ENCODE measurements at regions not wholly inside any gene's neighbourhood (a gene's known extent, or its start where the extent isn't known, plus 50 kb on each side); places are given as distances from the start of the nearest gene placed in this dataset.
"Not testable (repeated sequence)": the region's sequence is repeated elsewhere in the genome, so short reads cannot be mapped to it uniquely, and the experiment has no call there.

GRCh38 chr12:28036940-28037339 lies 64.4 kb upstream of the PTHLH start:
- no peak overlapping the region for H3K9ac ChIP-seq (ENCODE audit: insufficient read depth, low read length, poor library complexity, severe bottlenecking)
- intact Hi-C loops (cut with micrococcal nuclease): no loop called here
- no peaks in the 10 kb centered on the region for H3K9me3 ChIP-seq (replicated peaks in 1 of 2; ENCODE audit: control insufficient read depth in 1 of 2, insufficient read depth in 1 of 2, low read length in 2 of 2)
- Mint-ChIP-seq H3K4me3 (no peak overlapping the region), H3K4me1 (no peaks in the 10 kb centered on the region), H3K36me3 (no peaks in the 10 kb centered on the region), H3K9me3 (peaks cover 0 to 9% (median 0%) of the 10 kb centered on the region in 7 donors), H3K27me3 (ENCODE audit: low read depth in 3 of 3) (no peaks in the 10 kb centered on the region), H3K27ac (no peak overlapping the region)
- no peak for DNase-seq
- H3K79me2 ChIP-seq (ENCODE audit: insufficient read depth, low read length): no peaks in the 10 kb centered on the region
- no peaks in the 10 kb centered on the region for H3K4me1 ChIP-seq (ENCODE audit: control insufficient read depth in 1 of 2, insufficient read depth in 2 of 2, low read length in 2 of 2)
- no peaks in the 10 kb centered on the region for H3K36me3 ChIP-seq (replicated peaks in 1 of 2; ENCODE audit: control insufficient read depth in 1 of 2, insufficient read depth in 2 of 2, low read length in 2 of 2)
- no peaks in the 10 kb centered on the region for H4K20me1 ChIP-seq (ENCODE audit: insufficient read depth, low read length)
- no peak for TF ChIP-seq CTCF (IDR thresholded peaks at IDR 0.05)
- H3K4me2 ChIP-seq (replicated peaks; ENCODE audit: extremely low read depth, low read length, poor library complexity, severe bottlenecking): no peak overlapping the region
- H3K4me3 ChIP-seq (replicated peaks in 1 of 3; ENCODE audit: low read depth in 2 of 3, low read length in 3 of 3): no peak overlapping the region
- H3K27me3 ChIP-seq (ENCODE audit: control insufficient read depth in 2 of 2, insufficient read depth in 2 of 2, low read length in 2 of 2): no peaks in the 10 kb centered on the region
- no peak overlapping the region for H3K27ac ChIP-seq (ENCODE audit: low read depth in 1 of 2, low read length in 2 of 2)
- no peak overlapping the region for H2AFZ ChIP-seq (ENCODE audit: insufficient read depth, low read depth, low read length, poor library complexity, severe bottlenecking)
- 83% methylated on average over 1 of the region's 3 CpGs for WGBS (ENCODE audit: insufficient coverage)

- no CpG with 5 or more reads among the region's 2 CpGs for WGBS (ENCODE audit: insufficient coverage)
- no peaks in the 10 kb centered on the region for H3K9me3 ChIP-seq (replicated peaks in 1 of 2; ENCODE audit: control insufficient read depth in 1 of 2, insufficient read depth in 1 of 2, low read length in 2 of 2)
- H3K4me1 Mint-ChIP-seq: no peaks in the 10 kb centered on the region
Observed at GRCh38 chr12:28040246-28040645, 67.7 kb upstream of the PTHLH start.

GRCh38 chr12:28046600-28046999 lies 74.1 kb upstream of the PTHLH start:
- H4K20me1 ChIP-seq (ENCODE audit: insufficient read depth, low read length); H3K27ac ChIP-seq (ENCODE audit: low read depth in 1 of 2, low read length in 2 of 2); H3K4me3 ChIP-seq (replicated peaks in 1 of 3; ENCODE audit: low read depth in 2 of 3, low read length in 3 of 3); intact Hi-C loops (cut with micrococcal nuclease); DNase-seq; H2AFZ ChIP-seq (ENCODE audit: insufficient read depth, low read depth, low read length, poor library complexity, severe bottlenecking); H3K27ac Mint-ChIP-seq; H3K36me3 Mint-ChIP-seq; H3K27me3 Mint-ChIP-seq (ENCODE audit: low read depth in 3 of 3); H3K79me2 ChIP-seq (ENCODE audit: insufficient read depth, low read length); H3K9me3 ChIP-seq (replicated peaks in 1 of 2; ENCODE audit: control insufficient read depth in 1 of 2, insufficient read depth in 1 of 2, low read length in 2 of 2); H3K27me3 ChIP-seq (ENCODE audit: control insufficient read depth in 2 of 2, insufficient read depth in 2 of 2, low read length in 2 of 2); H3K4me1 ChIP-seq (ENCODE audit: control insufficient read depth in 1 of 2, insufficient read depth in 2 of 2, low read length in 2 of 2); H3K4me1 Mint-ChIP-seq; H3K9me3 Mint-ChIP-seq; H3K4me2 ChIP-seq (replicated peaks; ENCODE audit: extremely low read depth, low read length, poor library complexity, severe bottlenecking); H3K4me3 Mint-ChIP-seq; H3K36me3 ChIP-seq (replicated peaks in 1 of 2; ENCODE audit: control insufficient read depth in 1 of 2, insufficient read depth in 2 of 2, low read length in 2 of 2); H3K9ac ChIP-seq (ENCODE audit: insufficient read depth, low read length, poor library complexity, severe bottlenecking): not testable (repeated sequence)
- no CpG with 5 or more reads among the region's 3 CpGs for WGBS (ENCODE audit: insufficient coverage)

More at GRCh38 chr12:28040246-28040645, 67.7 kb upstream of the PTHLH start:
- Mint-ChIP-seq H3K4me3 (no peak overlapping the region), H3K9me3 (peaks cover 0 to 7% (median under 1%) of the 10 kb centered on the region in 7 donors), H3K27me3 (ENCODE audit: low read depth in 3 of 3) (peaks cover 0 to 1% (median 0%) of the 10 kb centered on the region in 3 donors), H3K36me3 (no peaks in the 10 kb centered on the region), H3K27ac (no peak overlapping the region)
- intact Hi-C loops (cut with micrococcal nuclease): no loop called here
- no peak for TF ChIP-seq CTCF (IDR thresholded peaks at IDR 0.05)
- no peaks in the 10 kb centered on the region for H4K20me1 ChIP-seq (ENCODE audit: insufficient read depth, low read length)
- no peak overlapping the region for H3K4me2 ChIP-seq (replicated peaks; ENCODE audit: extremely low read depth, low read length, poor library complexity, severe bottlenecking)
- H3K4me3 ChIP-seq (replicated peaks in 1 of 3; ENCODE audit: low read depth in 2 of 3, low read length in 3 of 3): no peak overlapping the region
- no peaks in the 10 kb centered on the region for H3K36me3 ChIP-seq (replicated peaks in 1 of 2; ENCODE audit: control insufficient read depth in 1 of 2, insufficient read depth in 2 of 2, low read length in 2 of 2)
- H3K79me2 ChIP-seq (ENCODE audit: insufficient read depth, low read length): no peaks in the 10 kb centered on the region
- no peaks in the 10 kb centered on the region for H3K4me1 ChIP-seq (ENCODE audit: control insufficient read depth in 1 of 2, insufficient read depth in 2 of 2, low read length in 2 of 2)
- H3K27me3 ChIP-seq (ENCODE audit: control insufficient read depth in 2 of 2, insufficient read depth in 2 of 2, low read length in 2 of 2): no peaks in the 10 kb centered on the region
- no peak overlapping the region for H3K27ac ChIP-seq (ENCODE audit: low read depth in 1 of 2, low read length in 2 of 2)
- H3K9ac ChIP-seq (ENCODE audit: insufficient read depth, low read length, poor library complexity, severe bottlenecking): no peak overlapping the region
- H2AFZ ChIP-seq (ENCODE audit: insufficient read depth, low read depth, low read length, poor library complexity, severe bottlenecking): no peak overlapping the region
- DNase-seq: no peak
